ENCODE measurements at regions not wholly inside any gene's neighbourhood (a gene's known extent, or its start where the extent isn't known, plus 50 kb on each side); places are given as distances from the start of the nearest gene placed in this dataset.

GRCh38 chr6:51494342-51494741, 593.1 kb downstream of the PKHD1 start:
- H3K27ac ChIP-seq (ENCODE audit: low read depth, low read length, poor library complexity, severe bottlenecking), result no peak overlapping the region
- POLR2A ChIA-PET (ENCODE audit: low non-redundant PET), result no interaction called here
- H3K4me1 ChIP-seq (ENCODE audit: insufficient read depth, low read length, poor library complexity, severe bottlenecking), result no peaks in the 10 kb centered on the region
- DNase-seq (ENCODE audit: low spot score), result no peak
- H3K36me3 ChIP-seq (ENCODE audit: insufficient read depth, low read length, poor library complexity, severe bottlenecking), result no peaks in the 10 kb centered on the region
- H3K4me3 ChIP-seq (ENCODE audit: low read depth, low read length, poor library complexity, severe bottlenecking), result no peak overlapping the region
- H3K27me3 ChIP-seq (replicated peaks; ENCODE audit: insufficient read depth, low read depth, low read length, poor library complexity), result no peaks in the 10 kb centered on the region
- TF ChIP-seq EZH2 (IDR thresholded peaks at IDR 0.05; ENCODE audit: borderline replicate concordance, low read depth, low read length, poor library complexity, severe bottlenecking) (no peak), CTCF (conservative IDR thresholded peaks at IDR 0.05; ENCODE audit: low read depth, low read length) (peak; percentile 34; the same call in 1 of the 2 replicates)
- intact Hi-C loops (cut with micrococcal nuclease; ENCODE audit: unreplicated experiment), result no loop called here
- CTCF ChIA-PET, result no interaction called here
- BruUV-seq (replicated peaks), result no TSS peak
- H3K9me3 ChIP-seq (ENCODE audit: low read depth, low read length, poor library complexity, severe bottlenecking), result no peaks in the 10 kb centered on the region

DNA sequence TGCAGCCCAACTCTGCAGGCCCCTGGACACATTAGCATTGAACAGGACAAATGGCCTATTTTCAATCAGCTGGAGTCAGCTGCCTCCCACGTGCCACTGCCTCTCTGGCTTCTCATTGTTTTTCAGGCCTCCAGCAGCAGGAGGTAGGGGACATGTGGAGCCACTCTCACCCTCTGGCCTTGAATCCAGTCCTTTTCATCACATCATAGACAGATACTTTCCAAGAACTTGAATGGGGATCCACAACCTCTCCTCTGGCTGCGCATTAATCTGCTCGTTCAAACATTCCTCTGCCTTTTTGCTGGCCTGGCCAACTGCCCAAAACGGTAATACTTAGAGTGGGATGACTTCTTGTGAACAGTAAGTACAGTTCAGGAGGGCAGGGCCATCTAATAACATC, 592.3 kb downstream of the PKHD1 start:
- Histone ChIP-seq H3K27ac (ENCODE audit: low read depth, low read length, poor library complexity, severe bottlenecking) (no peak overlapping the region), H3K27me3 (replicated peaks; ENCODE audit: insufficient read depth, low read depth, low read length, poor library complexity) (no peaks in the 10 kb centered on the region), H3K9me3 (ENCODE audit: low read depth, low read length, poor library complexity, severe bottlenecking) (no peaks in the 10 kb centered on the region), H3K4me3 (ENCODE audit: low read depth, low read length, poor library complexity, severe bottlenecking) (no peak overlapping the region), H3K36me3 (ENCODE audit: insufficient read depth, low read length, poor library complexity, severe bottlenecking) (no peaks in the 10 kb centered on the region), H3K4me1 (ENCODE audit: insufficient read depth, low read length, poor library complexity, severe bottlenecking) (no peaks in the 10 kb centered on the region)
- BruUV-seq (replicated peaks), result no TSS peak
- POLR2A ChIA-PET (ENCODE audit: low non-redundant PET), result no interaction called here
- TF ChIP-seq CTCF (conservative IDR thresholded peaks at IDR 0.05; ENCODE audit: low read depth, low read length), result no peak
- no peak for TF ChIP-seq EZH2 (IDR thresholded peaks at IDR 0.05; ENCODE audit: borderline replicate concordance, low read depth, low read length, poor library complexity, severe bottlenecking)
- intact Hi-C loops (cut with micrococcal nuclease; ENCODE audit: unreplicated experiment), result no loop called here
- CTCF ChIA-PET, result no interaction called here
- DNase-seq (ENCODE audit: low spot score), result no peak

- BruUV-seq (replicated peaks), result no TSS peak
- H3K9me3 ChIP-seq (ENCODE audit: low read depth, low read length, poor library complexity, severe bottlenecking), result no peaks in the 10 kb centered on the region
- TF ChIP-seq EZH2 (IDR thresholded peaks at IDR 0.05; ENCODE audit: borderline replicate concordance, low read depth, low read length, poor library complexity, severe bottlenecking), result no peak
Measured at GRCh38 chr6:51495610-51496396, 591.6 kb downstream of the PKHD1 start.

DNA sequence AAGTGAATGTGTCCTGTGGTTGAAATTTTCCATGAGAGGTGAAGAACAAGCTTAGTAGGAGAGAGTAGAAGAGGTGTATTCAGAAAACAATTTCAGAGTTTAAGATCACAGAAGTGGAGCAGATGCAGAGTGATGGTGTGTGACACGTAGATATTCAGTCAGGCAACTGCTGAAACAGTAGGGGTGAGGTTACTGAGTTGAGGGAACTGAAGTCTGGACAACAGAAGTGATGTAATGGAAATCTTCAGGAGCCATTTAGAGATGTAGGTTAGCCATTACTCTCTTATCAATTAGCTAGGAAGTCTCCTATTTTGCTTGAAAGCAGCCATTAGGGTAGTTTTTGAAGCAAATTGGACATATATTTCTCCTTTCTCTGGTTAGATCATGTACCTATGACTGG, 584.4 kb downstream of the PKHD1 start:
- no TSS peak for BruUV-seq (replicated peaks)
- no peaks in the 10 kb centered on the region for H3K36me3 ChIP-seq (ENCODE audit: insufficient read depth, low read length, poor library complexity, severe bottlenecking)
- intact Hi-C loops (cut with micrococcal nuclease; ENCODE audit: unreplicated experiment), result no loop called here
- TF ChIP-seq CTCF (conservative IDR thresholded peaks at IDR 0.05; ENCODE audit: low read depth, low read length), result no peak
- no peak for TF ChIP-seq EZH2 (IDR thresholded peaks at IDR 0.05; ENCODE audit: borderline replicate concordance, low read depth, low read length, poor library complexity, severe bottlenecking)
- H3K4me3 ChIP-seq (ENCODE audit: low read depth, low read length, poor library complexity, severe bottlenecking), result no peak overlapping the region
- ChIA-PET CTCF (no interaction called here), POLR2A (ENCODE audit: low non-redundant PET) (no interaction called here)
- no peaks in the 10 kb centered on the region for H3K9me3 ChIP-seq (ENCODE audit: low read depth, low read length, poor library complexity, severe bottlenecking)
- no peaks in the 10 kb centered on the region for H3K4me1 ChIP-seq (ENCODE audit: insufficient read depth, low read length, poor library complexity, severe bottlenecking)
- no peak overlapping the region for H3K27ac ChIP-seq (ENCODE audit: low read depth, low read length, poor library complexity, severe bottlenecking)
- H3K27me3 ChIP-seq (replicated peaks; ENCODE audit: insufficient read depth, low read depth, low read length, poor library complexity), result no peaks in the 10 kb centered on the region
- DNase-seq (ENCODE audit: low spot score), result no peak

More at GRCh38 chr6:51495610-51496396, 591.6 kb downstream of the PKHD1 start:
- no peaks in the 10 kb centered on the region for H3K4me1 ChIP-seq (ENCODE audit: insufficient read depth, low read length, poor library complexity, severe bottlenecking)
- no peaks in the 10 kb centered on the region for H3K36me3 ChIP-seq (ENCODE audit: insufficient read depth, low read length, poor library complexity, severe bottlenecking)
- ChIA-PET POLR2A (ENCODE audit: low non-redundant PET) (no interaction called here), CTCF (no interaction called here)
- intact Hi-C loops (cut with micrococcal nuclease; ENCODE audit: unreplicated experiment), result no loop called here
- no peak overlapping the region for H3K4me3 ChIP-seq (ENCODE audit: low read depth, low read length, poor library complexity, severe bottlenecking)
- no peak overlapping the region for H3K27ac ChIP-seq (ENCODE audit: low read depth, low read length, poor library complexity, severe bottlenecking)
- DNase-seq (ENCODE audit: low spot score), result no peak
- no peaks in the 10 kb centered on the region for H3K27me3 ChIP-seq (replicated peaks; ENCODE audit: insufficient read depth, low read depth, low read length, poor library complexity)

Measured in A673 (cell line).